ENCODE measurements at regions not wholly inside any gene's neighbourhood (a gene's known extent, or its start where the extent isn't known, plus 50 kb on each side); places are given as distances from the start of the nearest gene placed in this dataset.

- H4K8ac ChIP-seq (ENCODE audit: low read depth, low read length): no peak overlapping the region
- no peak overlapping the region for H2BK12ac ChIP-seq (ENCODE audit: low read length)
- no peak overlapping the region for H3K4me3 ChIP-seq (ENCODE audit: low read depth, low read length)
- H4K91ac ChIP-seq (ENCODE audit: low read depth, low read length): no peak overlapping the region
- H3K4me1 ChIP-seq (ENCODE audit: control insufficient read depth in 1 of 2, insufficient read depth in 2 of 2, low read length in 2 of 2): peaks cover 3 to 17% of the 10 kb centered on the region in 2 experiments
- H3K79me1 ChIP-seq (ENCODE audit: low read length): peaks cover 12% of the 10 kb centered on the region
- no peaks in the 10 kb centered on the region for H3K27me3 ChIP-seq (ENCODE audit: insufficient read depth, low read length)
- no peak overlapping the region for H2BK5ac ChIP-seq (ENCODE audit: low read depth, low read length, poor library complexity)
- H3K4ac ChIP-seq (ENCODE audit: low read depth, low read length): no peak overlapping the region
- H2BK120ac ChIP-seq (ENCODE audit: insufficient read depth, low read length, poor library complexity): no peak overlapping the region
- no peaks in the 10 kb centered on the region for H3K9me3 ChIP-seq (ENCODE audit: insufficient read depth, low read depth, low read length)
- no peaks in the 10 kb centered on the region for H3K36me3 ChIP-seq (ENCODE audit: control insufficient read depth in 1 of 2, insufficient read depth in 2 of 2, low read length in 2 of 2)
- H3K23ac ChIP-seq (ENCODE audit: low read length): no peak overlapping the region
- H2AK5ac ChIP-seq (ENCODE audit: low read length): no peak overlapping the region
- H3K14ac ChIP-seq (ENCODE audit: low read length): no peak overlapping the region
- H3K79me2 ChIP-seq (ENCODE audit: control insufficient read depth, insufficient read depth, low read length, poor library complexity): no peaks in the 10 kb centered on the region
- H3K9ac ChIP-seq (ENCODE audit: low read length): no peak overlapping the region
- H2AFZ ChIP-seq (ENCODE audit: insufficient read depth, low read length, poor library complexity): no peak overlapping the region
- no peak overlapping the region for H3K27ac ChIP-seq (ENCODE audit: low read depth, low read length)
- H3K18ac ChIP-seq (ENCODE audit: low read length): no peak overlapping the region
- no peak overlapping the region for H3K4me2 ChIP-seq (ENCODE audit: low read length)
- no peak for DNase-seq
- H4K12ac ChIP-seq (ENCODE audit: low read depth, low read length): no peak overlapping the region
Observed at GRCh38 chr9:82334286-82334685, 345.7 kb downstream of the SPATA31D1 start.

DNA sequence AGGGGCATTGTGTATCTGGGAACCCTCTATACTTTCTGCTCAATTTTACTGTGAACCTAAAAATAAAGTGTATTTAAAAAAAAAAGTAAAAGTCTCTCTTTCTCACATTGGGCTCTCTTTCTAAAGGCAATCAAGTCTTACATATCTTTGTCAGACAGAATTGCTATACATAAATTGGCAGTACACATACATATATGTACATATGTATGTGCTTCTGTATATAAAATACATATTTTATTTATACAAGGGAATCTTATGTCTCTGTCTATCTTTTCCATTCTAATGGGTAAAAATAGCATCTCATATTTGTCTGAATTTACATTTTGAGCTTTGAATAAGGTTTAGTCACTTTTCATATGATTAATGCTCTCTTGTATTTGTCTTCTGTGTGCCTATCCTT is 348.8 kb downstream of the SPATA31D1 start:
- no peaks in the 10 kb centered on the region for H3K27me3 ChIP-seq (ENCODE audit: insufficient read depth, low read length)
- H3K9me3 ChIP-seq (ENCODE audit: insufficient read depth, low read depth, low read length): no peaks in the 10 kb centered on the region
- H3K4ac ChIP-seq (ENCODE audit: low read depth, low read length): no peak overlapping the region
- no peaks in the 10 kb centered on the region for H3K79me2 ChIP-seq (ENCODE audit: control insufficient read depth, insufficient read depth, low read length, poor library complexity)
- no peak overlapping the region for H2BK5ac ChIP-seq (ENCODE audit: low read depth, low read length, poor library complexity)
- peaks cover 6% of the 10 kb centered on the region for H3K79me1 ChIP-seq (ENCODE audit: low read length)
- no peak overlapping the region for H4K91ac ChIP-seq (ENCODE audit: low read depth, low read length)
- H3K14ac ChIP-seq (ENCODE audit: low read length): no peak overlapping the region
- H2BK120ac ChIP-seq (ENCODE audit: insufficient read depth, low read length, poor library complexity): no peak overlapping the region
- H3K4me3 ChIP-seq (ENCODE audit: low read depth, low read length): no peak overlapping the region
- H3K18ac ChIP-seq (ENCODE audit: low read length): no peak overlapping the region
- H4K8ac ChIP-seq (ENCODE audit: low read depth, low read length): no peak overlapping the region
- H3K36me3 ChIP-seq (ENCODE audit: control insufficient read depth in 1 of 2, insufficient read depth in 2 of 2, low read length in 2 of 2): no peaks in the 10 kb centered on the region
- no peak overlapping the region for H2AFZ ChIP-seq (ENCODE audit: insufficient read depth, low read length, poor library complexity)
- H3K9ac ChIP-seq (ENCODE audit: low read length): no peak overlapping the region
- no peak for DNase-seq
- H4K12ac ChIP-seq (ENCODE audit: low read depth, low read length): no peak overlapping the region
- no peak overlapping the region for H3K4me2 ChIP-seq (ENCODE audit: low read length)
- no peak overlapping the region for H3K23ac ChIP-seq (ENCODE audit: low read length)
- H2BK12ac ChIP-seq (ENCODE audit: low read length): no peak overlapping the region
- H3K4me1 ChIP-seq (ENCODE audit: control insufficient read depth in 1 of 2, insufficient read depth in 2 of 2, low read length in 2 of 2): peaks cover 0 to 10% of the 10 kb centered on the region in 2 experiments
- no peak overlapping the region for H3K27ac ChIP-seq (ENCODE audit: low read depth, low read length)
- H2AK5ac ChIP-seq (ENCODE audit: low read length): no peak overlapping the region

- H3K4me1 ChIP-seq (ENCODE audit: control insufficient read depth in 1 of 2, insufficient read depth in 2 of 2, low read length in 2 of 2): peaks cover 0 to 1% of the 10 kb centered on the region in 2 experiments
- no peak overlapping the region for H2AK5ac ChIP-seq (ENCODE audit: low read length)
- H2AFZ ChIP-seq (ENCODE audit: insufficient read depth, low read length, poor library complexity): no peak overlapping the region
- H3K79me2 ChIP-seq (ENCODE audit: control insufficient read depth, insufficient read depth, low read length, poor library complexity): no peaks in the 10 kb centered on the region
- no peak overlapping the region for H3K4ac ChIP-seq (ENCODE audit: low read depth, low read length)
- H2BK120ac ChIP-seq (ENCODE audit: insufficient read depth, low read length, poor library complexity): no peak overlapping the region
- H4K8ac ChIP-seq (ENCODE audit: low read depth, low read length): no peak overlapping the region
- no peak overlapping the region for H4K12ac ChIP-seq (ENCODE audit: low read depth, low read length)
- H3K14ac ChIP-seq (ENCODE audit: low read length): no peak overlapping the region
- no peak overlapping the region for H3K27ac ChIP-seq (ENCODE audit: low read depth, low read length)
- no peak overlapping the region for H3K18ac ChIP-seq (ENCODE audit: low read length)
- no peak overlapping the region for H3K9ac ChIP-seq (ENCODE audit: low read length)
- H3K23ac ChIP-seq (ENCODE audit: low read length): no peak overlapping the region
- peaks cover 0 to 2% of the 10 kb centered on the region in 2 experiments for H3K36me3 ChIP-seq (ENCODE audit: control insufficient read depth in 1 of 2, insufficient read depth in 2 of 2, low read length in 2 of 2)
- no peak overlapping the region for H2BK12ac ChIP-seq (ENCODE audit: low read length)
- peaks cover 7% of the 10 kb centered on the region for H3K9me3 ChIP-seq (ENCODE audit: insufficient read depth, low read depth, low read length)
- no peaks in the 10 kb centered on the region for H3K79me1 ChIP-seq (ENCODE audit: low read length)
- no peak for DNase-seq
- no CpG with 5 or more reads among the region's 2 CpGs for WGBS (ENCODE audit: extremely low coverage, insufficient coverage, insufficient read length)
- no peak overlapping the region for H4K91ac ChIP-seq (ENCODE audit: low read depth, low read length)
- no peak overlapping the region for H3K4me3 ChIP-seq (ENCODE audit: low read depth, low read length)
- no peaks in the 10 kb centered on the region for H3K27me3 ChIP-seq (ENCODE audit: insufficient read depth, low read length)
- H2BK5ac ChIP-seq (ENCODE audit: low read depth, low read length, poor library complexity): no peak overlapping the region
- H3K4me2 ChIP-seq (ENCODE audit: low read length): no peak overlapping the region
Observed at GRCh38 chr9:82342046-82342445, 353.5 kb downstream of the SPATA31D1 start.

DNA sequence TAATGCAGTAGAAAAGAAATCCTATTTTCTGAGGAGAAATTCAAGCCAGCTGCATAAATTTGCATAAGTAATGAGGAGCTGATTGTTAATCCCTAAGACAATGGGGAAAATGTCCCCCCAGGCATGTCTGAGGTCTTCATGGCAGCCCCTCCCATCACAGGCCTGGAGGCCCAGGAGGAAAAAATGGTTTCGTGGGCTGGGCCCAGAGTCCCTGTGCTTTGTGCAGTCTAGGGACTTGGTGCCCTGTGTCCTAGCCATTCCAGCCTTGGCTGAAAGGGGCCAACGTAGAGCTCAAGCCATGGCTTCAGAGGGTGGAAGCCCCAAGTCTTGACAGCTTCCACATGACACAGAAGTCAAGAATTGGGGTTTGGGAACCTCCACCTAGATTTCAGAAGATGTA is 357.5 kb downstream of the SPATA31D1 start:
- no peak overlapping the region for H2BK12ac ChIP-seq (ENCODE audit: low read length)

More for the DNA sequence above, 357.5 kb downstream of the SPATA31D1 start:
- Histone ChIP-seq H4K91ac (ENCODE audit: low read depth, low read length) (no peak overlapping the region), H3K27ac (ENCODE audit: low read depth, low read length) (no peak overlapping the region), H3K4me2 (ENCODE audit: low read length) (no peak overlapping the region), H3K79me1 (ENCODE audit: low read length) (no peaks in the 10 kb centered on the region), H3K9me3 (ENCODE audit: insufficient read depth, low read depth, low read length) (peaks cover 7% of the 10 kb centered on the region), H3K4me3 (ENCODE audit: low read depth, low read length) (no peak overlapping the region), H2BK5ac (ENCODE audit: low read depth, low read length, poor library complexity) (no peak overlapping the region), H3K14ac (ENCODE audit: low read length) (no peak overlapping the region), H3K79me2 (ENCODE audit: control insufficient read depth, insufficient read depth, low read length, poor library complexity) (no peaks in the 10 kb centered on the region), H3K4me1 (ENCODE audit: control insufficient read depth in 1 of 2, insufficient read depth in 2 of 2, low read length in 2 of 2) (no peaks in the 10 kb centered on the region), H2BK120ac (ENCODE audit: insufficient read depth, low read length, poor library complexity) (no peak overlapping the region), H2AFZ (ENCODE audit: insufficient read depth, low read length, poor library complexity) (no peak overlapping the region), H2AK5ac (ENCODE audit: low read length) (no peak overlapping the region), H4K8ac (ENCODE audit: low read depth, low read length) (no peak overlapping the region), H3K36me3 (ENCODE audit: control insufficient read depth in 1 of 2, insufficient read depth in 2 of 2, low read length in 2 of 2) (peaks cover 0 to 2% of the 10 kb centered on the region in 2 experiments), H4K12ac (ENCODE audit: low read depth, low read length) (no peak overlapping the region), H3K23ac (ENCODE audit: low read length) (no peak overlapping the region), H3K18ac (ENCODE audit: low read length) (no peak overlapping the region), H3K9ac (ENCODE audit: low read length) (no peak overlapping the region), H3K27me3 (ENCODE audit: insufficient read depth, low read length) (no peaks in the 10 kb centered on the region), H3K4ac (ENCODE audit: low read depth, low read length) (no peak overlapping the region)
- DNase-seq: no peak
- WGBS (ENCODE audit: extremely low coverage, insufficient coverage, insufficient read length): no CpG with 5 or more reads among the region's 2 CpGs

Data from trophoblast cell (in vitro differentiated cells and primary cell).